A673 (cell line): ENCODE measurements at regions not wholly inside any gene's neighbourhood (a gene's known extent, or its start where the extent isn't known, plus 50 kb on each side); places are given as distances from the start of the nearest gene placed in this dataset.

ENCODE experiments used
- BruUV-seq: library from RNA; stranded (reverse); fragments of 400-500 nt; replicated peaks from 2 replicates; lab custom pipeline; 2021; lab: Mats Ljungman, UMichigan
- CTCF ChIA-PET: fragments of 300-600 bp; sonication (Branson Sonifier 250); formaldehyde crosslinking; loops from one replicate; lab custom pipeline; 2022; ENCODE audit warnings: antibody characterized with exemption; lab: Charles Lee
- POLR2A ChIA-PET: fragments of 300-600 bp; sonication (Branson Sonifier 250); formaldehyde crosslinking; loops from one replicate; lab custom pipeline; 2022; ENCODE audit warnings: antibody characterized with exemption; ENCODE audit not compliant: low non-redundant PET; lab: Charles Lee
- DNase-seq: peaks from one replicate; pipeline ENCODE4 v3.0.0-alpha.2; 2015; ENCODE audit warnings: low spot score
- H3K27ac ChIP-seq: fragments of 200-600 bp; sonication (generic); 2 replicates; pipeline ENCODE4 v1.5.1; 2016; ENCODE audit warnings: mixed run types, low read depth, mild to moderate bottlenecking, mixed read lengths, antibody characterized with exemption, low read length; ENCODE audit not compliant: poor library complexity, severe bottlenecking
- H3K27me3 ChIP-seq: fragments of 200-600 bp; sonication (generic); replicated peaks from 2 replicates; pipeline ENCODE4 v1.6.1; 2017; ENCODE audit warnings: mixed run types, low read depth, mild to moderate bottlenecking, mixed read lengths, antibody characterized with exemption, low read length; ENCODE audit not compliant: insufficient read depth, poor library complexity
- H3K36me3 ChIP-seq: fragments of 200-600 bp; sonication (generic); 2 replicates; pipeline ENCODE4 v1.6.1; 2016; ENCODE audit warnings: mixed run types, mild to moderate bottlenecking, mixed read lengths, antibody characterized with exemption, low read length; ENCODE audit not compliant: insufficient read depth, poor library complexity, severe bottlenecking
- H3K4me1 ChIP-seq: fragments of 200-600 bp; sonication (generic); 2 replicates; pipeline ENCODE4 v1.6.1; 2017; ENCODE audit warnings: mixed run types, mild to moderate bottlenecking, mixed read lengths, antibody characterized with exemption, low read length; ENCODE audit not compliant: insufficient read depth, poor library complexity, severe bottlenecking
- H3K4me3 ChIP-seq: fragments of 200-600 bp; sonication (generic); 2 replicates; pipeline ENCODE4 v1.5.1; 2016; ENCODE audit warnings: low read depth, mixed run types, mild to moderate bottlenecking, mixed read lengths, low read length; ENCODE audit not compliant: poor library complexity, severe bottlenecking
- H3K9me3 ChIP-seq: fragments of 200-600 bp; sonication (generic); 2 replicates; pipeline ENCODE4 v1.6.1; 2016; ENCODE audit warnings: mixed run types, low read depth, mild to moderate bottlenecking, mixed read lengths, antibody characterized with exemption, low read length; ENCODE audit not compliant: poor library complexity, severe bottlenecking
- CTCF ChIP-seq: fragments of 300-800, 200-600 bp; sonication (generic); conservative IDR thresholded peaks from 2 replicates; pipeline ENCODE4 v1.5.1; 2017; ENCODE audit warnings: low read depth, mild to moderate bottlenecking, antibody characterized with exemption, low read length, moderate library complexity, mixed read lengths
- EZH2 ChIP-seq: fragments of 200-600 bp; sonication (generic); IDR thresholded peaks from 2 replicates; pipeline ENCODE4 v1.6.1; 2017; ENCODE audit warnings: borderline replicate concordance, low read depth, mild to moderate bottlenecking, mixed read lengths, antibody characterized with exemption, low read length; ENCODE audit not compliant: poor library complexity, severe bottlenecking
- intact Hi-C: fragments of 100-400 bp; cut with micrococcal nuclease; formaldehyde crosslinking; loops from one replicate; pipeline ENCODE4 v1.10.0; 2022; ENCODE audit not compliant: unreplicated experiment

- DNase-seq, result no peak
- H3K4me3 ChIP-seq, result no peak overlapping the region
- TF ChIP-seq CTCF (no peak), EZH2 (no peak)
- no TSS peak for BruUV-seq
- no peaks in the 10 kb centered on the region for H3K27me3 ChIP-seq
- intact Hi-C loops, result no loop called here
- H3K4me1 ChIP-seq, result no peaks in the 10 kb centered on the region
- H3K27ac ChIP-seq, result no peak overlapping the region
- ChIA-PET POLR2A (no interaction called here), CTCF (no interaction called here)
- H3K9me3 ChIP-seq, result no peaks in the 10 kb centered on the region
- no peaks in the 10 kb centered on the region for H3K36me3 ChIP-seq
Observed at GRCh38 chr12:23238190-23238589, 613.2 kb downstream of the ETNK1 start.

- no peaks in the 10 kb centered on the region for H3K27me3 ChIP-seq
- no peaks in the 10 kb centered on the region for H3K4me1 ChIP-seq
- TF ChIP-seq CTCF (no peak), EZH2 (no peak)
- no peaks in the 10 kb centered on the region for H3K36me3 ChIP-seq
- ChIA-PET CTCF (no interaction called here), POLR2A (no interaction called here)
- BruUV-seq, result no TSS peak
- no peaks in the 10 kb centered on the region for H3K9me3 ChIP-seq
- no peak overlapping the region for H3K27ac ChIP-seq
- H3K4me3 ChIP-seq, result no peak overlapping the region
- DNase-seq, result no peak
- intact Hi-C loops, result no loop called here
Observed at GRCh38 chr12:23238957-23239356, 614.0 kb downstream of the ETNK1 start.

- TF ChIP-seq EZH2, result no peak
- TF ChIP-seq CTCF, result no peak
- no peaks in the 10 kb centered on the region for H3K36me3 ChIP-seq
- H3K27me3 ChIP-seq, result no peaks in the 10 kb centered on the region
- BruUV-seq, result no TSS peak
- intact Hi-C loops, result no loop called here
- no peak for DNase-seq
- H3K9me3 ChIP-seq, result no peaks in the 10 kb centered on the region
- no peak overlapping the region for H3K4me3 ChIP-seq
- H3K4me1 ChIP-seq, result no peaks in the 10 kb centered on the region
- no peak overlapping the region for H3K27ac ChIP-seq
- POLR2A ChIA-PET, result no interaction called here
- CTCF ChIA-PET, result no interaction called here
Observed at GRCh38 chr12:23245186-23245585, 620.2 kb downstream of the ETNK1 start.
